ENCODE measurements at regions not wholly inside any gene's neighbourhood (a gene's known extent, or its start where the extent isn't known, plus 50 kb on each side); places are given as distances from the start of the nearest gene placed in this dataset.
"Not testable (repeated sequence)": the region's sequence is repeated elsewhere in the genome, so short reads cannot be mapped to it uniquely, and the experiment has no call there.

DNA sequence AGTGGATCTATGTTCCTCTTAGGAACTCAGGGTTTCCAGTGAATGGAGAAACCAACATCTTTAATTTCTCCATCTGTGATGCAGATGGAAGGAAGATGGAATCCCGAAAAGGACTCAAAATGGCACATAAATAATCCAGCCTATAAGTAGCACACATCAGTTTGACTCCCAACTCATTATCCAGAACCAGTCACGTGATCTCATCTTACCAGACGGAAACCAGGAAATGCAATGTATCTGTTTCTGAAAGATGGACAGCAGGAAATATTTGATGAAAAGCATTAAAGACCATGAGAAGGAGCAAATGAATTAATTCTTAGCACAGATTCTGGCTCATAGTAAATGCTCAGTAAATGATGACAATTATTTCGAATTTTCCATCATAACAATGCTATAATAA is 443.1 kb upstream of the FMR1 start:
- DNase-seq (ENCODE audit: low read depth in 2 of 2) = no peak

DNA sequence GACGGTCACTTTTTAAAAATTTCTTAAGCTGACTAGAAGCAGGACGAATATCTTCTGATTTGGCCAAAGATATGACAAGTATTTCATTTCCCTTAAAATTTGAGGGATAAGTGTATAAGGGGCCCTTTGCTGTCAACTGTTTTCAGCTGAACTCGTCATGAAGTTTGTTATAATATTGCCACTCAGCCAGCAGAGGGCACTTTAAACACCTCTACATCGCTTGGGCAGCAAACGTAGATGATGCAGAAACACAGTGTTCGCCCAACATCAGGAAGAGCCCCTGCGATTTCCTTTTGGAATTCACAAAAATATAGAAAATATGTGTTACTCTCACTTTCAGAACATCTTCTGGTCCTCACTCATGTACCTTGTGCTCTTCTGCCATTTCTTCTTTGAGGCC is 435.7 kb upstream of the FMR1 start:
- no peak for DNase-seq (ENCODE audit: low read depth in 2 of 2)

DNA sequence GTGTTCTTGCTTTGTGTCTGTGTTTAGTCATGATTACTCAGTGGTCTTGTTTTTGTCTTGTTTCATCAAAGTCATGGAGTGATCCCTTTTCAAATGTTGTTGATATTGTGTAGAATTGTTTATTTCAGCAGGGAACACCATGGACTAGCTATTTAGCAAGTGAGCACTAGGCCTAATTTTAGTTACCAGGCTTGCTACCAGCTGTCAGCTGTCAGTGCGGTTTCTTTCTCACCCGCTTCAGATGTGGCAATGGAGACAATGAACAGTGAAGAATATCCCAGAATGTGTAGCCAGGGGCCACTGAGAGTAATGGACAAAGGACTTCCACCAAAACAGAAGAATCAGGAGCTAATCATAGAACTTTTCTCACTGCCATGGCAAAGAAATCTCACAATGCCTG is 432.8 kb upstream of the FMR1 start:
- no peak for DNase-seq (ENCODE audit: low read depth in 2 of 2)

GRCh38 chrX:147485207-147485606 is 426.5 kb upstream of the FMR1 start:
- no peak for DNase-seq (ENCODE audit: low read depth in 2 of 2)

DNA sequence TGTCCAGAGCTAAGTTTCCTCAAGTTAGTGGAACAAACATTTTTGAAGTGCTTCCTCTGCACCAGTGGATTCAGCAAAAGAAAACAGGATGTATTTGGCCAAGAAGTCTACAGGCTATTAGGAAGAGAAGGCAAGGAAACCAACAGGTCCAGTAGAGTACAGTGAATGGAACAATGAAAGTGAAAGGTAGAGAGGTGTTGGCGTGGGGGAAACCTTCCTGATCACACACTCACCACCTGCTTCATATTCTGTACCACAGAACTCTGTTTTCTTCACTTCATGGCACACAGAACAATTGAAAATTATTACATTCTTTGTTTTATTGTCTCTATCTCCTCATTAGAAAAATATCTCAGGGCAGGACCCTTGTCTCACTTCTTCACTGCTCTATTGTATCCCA is 417.4 kb upstream of the FMR1 start:
- no peak for DNase-seq (ENCODE audit: low read depth in 2 of 2)

- no peak for DNase-seq (ENCODE audit: low read depth in 2 of 2)
These were observed 412.9 kb upstream of the FMR1 start for GRCh38 chrX:147498796-147499195.

GRCh38 chrX:147522981-147523380 is 388.7 kb upstream of the FMR1 start:
- no peak for DNase-seq (ENCODE audit: low read depth in 2 of 2)

GRCh38 chrX:147533426-147533825 is 378.3 kb upstream of the FMR1 start:
- no peak for DNase-seq (ENCODE audit: low read depth in 2 of 2)

DNA sequence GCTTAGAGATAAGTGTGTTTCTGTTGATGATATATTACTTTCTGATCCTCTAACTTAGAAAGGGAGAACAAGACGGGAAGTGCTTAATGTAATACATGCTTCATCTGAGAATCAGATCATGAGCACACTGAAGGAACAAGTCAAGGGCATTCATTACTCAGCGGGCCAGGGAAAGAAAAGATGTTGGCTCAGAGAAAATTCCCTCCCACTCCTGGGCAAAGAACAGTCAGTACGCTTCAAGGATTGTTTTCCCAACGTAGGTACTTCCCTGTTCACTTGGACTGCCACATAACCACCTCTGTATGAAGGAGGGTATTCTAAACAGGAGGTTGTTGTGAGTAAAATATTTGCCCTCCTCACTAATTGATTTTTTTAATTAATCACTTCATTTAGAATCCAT is 374.5 kb upstream of the FMR1 start:
- DNase-seq (ENCODE audit: low read depth in 2 of 2) = no peak

DNA sequence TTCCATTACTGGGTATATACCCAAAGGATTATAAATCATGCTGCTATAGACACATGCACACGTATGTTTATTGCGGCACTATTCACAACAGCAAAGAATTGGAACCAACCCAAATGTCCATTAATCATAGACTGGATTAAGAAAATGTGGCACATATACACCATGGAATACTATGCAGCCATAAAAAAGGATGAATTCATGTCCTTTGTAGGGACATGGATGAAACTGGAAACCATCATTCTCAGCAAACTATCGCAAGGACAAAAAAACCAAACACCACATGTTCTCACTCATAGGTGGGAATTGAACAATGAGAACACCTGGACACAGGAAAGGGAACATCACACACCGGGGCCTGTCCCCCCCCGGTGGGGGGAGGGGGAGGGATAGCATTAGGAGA is 363.7 kb upstream of the FMR1 start:
- not testable (repeated sequence) for DNase-seq (ENCODE audit: low read depth in 2 of 2)

- DNase-seq (ENCODE audit: low read depth in 2 of 2) = no peak
These were observed 361.5 kb upstream of the FMR1 start for GRCh38 chrX:147550217-147550616.

- DNase-seq (ENCODE audit: low read depth in 2 of 2) = no peak
These were observed 352.5 kb upstream of the FMR1 start for GRCh38 chrX:147559191-147559590.

GRCh38 chrX:147565237-147565636 is 346.5 kb upstream of the FMR1 start:
- DNase-seq (ENCODE audit: low read depth in 2 of 2) = peak; percentile 5

DNA sequence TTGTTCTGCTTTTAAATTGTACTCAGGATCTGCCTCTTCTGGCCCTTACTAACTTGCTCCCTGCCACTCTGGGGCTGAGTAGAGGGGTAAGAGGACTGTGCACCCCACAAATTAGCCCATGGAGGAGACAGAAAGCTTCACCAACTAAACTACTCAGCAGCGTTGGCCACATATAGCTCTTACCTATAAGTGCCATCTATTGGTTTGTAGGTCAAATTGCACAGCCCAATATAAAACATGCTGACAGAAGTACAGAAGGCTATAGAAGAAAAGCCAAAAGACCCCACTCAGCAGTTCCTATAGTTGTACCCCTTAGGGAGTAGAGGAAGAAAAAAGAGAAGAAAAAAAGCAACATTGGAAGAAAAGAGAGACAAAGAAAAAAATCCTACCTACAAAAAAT is 341.2 kb upstream of the FMR1 start:
- no peak for DNase-seq (ENCODE audit: low read depth in 2 of 2)

GRCh38 chrX:147573266-147573665 is 338.5 kb upstream of the FMR1 start:
- no peak for DNase-seq (ENCODE audit: low read depth in 2 of 2)

DNA sequence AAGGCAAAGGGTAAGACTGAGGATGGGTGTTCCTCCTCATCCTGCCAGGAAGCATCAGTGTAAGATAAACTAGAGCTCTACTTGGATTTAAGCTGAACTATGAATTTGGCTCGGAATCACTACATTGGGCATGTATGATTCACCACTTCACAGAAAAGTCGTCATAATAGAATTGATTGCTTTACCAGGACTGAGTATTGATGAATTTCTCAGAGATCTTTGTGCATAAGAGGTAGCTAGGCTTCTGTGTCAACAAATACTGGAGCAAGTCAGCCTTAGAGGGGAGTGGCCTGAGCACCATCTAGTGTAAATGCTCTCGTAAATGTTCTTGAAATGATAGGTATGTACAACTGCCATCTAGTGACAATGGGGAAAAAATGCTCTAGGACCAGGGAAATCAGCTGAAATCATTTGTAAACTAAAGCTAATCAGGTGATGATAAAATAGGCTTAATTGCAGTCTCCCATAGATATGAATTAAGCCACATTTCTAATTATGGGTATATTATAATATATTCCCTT is 309.5 kb upstream of the FMR1 start:
- no peak for DNase-seq (ENCODE audit: low read depth in 2 of 2)

DNA sequence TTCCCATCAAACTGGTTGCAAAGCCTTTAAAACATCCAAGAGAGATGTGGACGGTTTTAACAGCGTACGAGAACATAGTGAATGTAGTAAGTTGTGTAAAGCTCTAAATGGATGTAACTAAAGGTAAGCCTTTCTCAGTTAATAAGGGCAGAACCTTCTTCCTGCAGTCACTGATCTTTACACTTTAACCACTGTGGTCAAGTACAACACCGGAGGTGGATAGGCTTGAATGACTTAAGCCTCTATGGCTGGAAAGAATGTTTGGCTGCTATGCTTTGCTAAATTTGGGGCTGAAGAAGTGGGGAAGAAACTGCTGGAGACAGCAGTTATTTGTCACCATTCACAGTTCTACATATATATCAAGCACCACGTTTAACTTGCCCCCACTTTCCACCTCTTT is 285.1 kb upstream of the FMR1 start:
- no peak for DNase-seq (ENCODE audit: low read depth in 2 of 2)

GRCh38 chrX:147635186-147635585 is 276.5 kb upstream of the FMR1 start:
- DNase-seq (ENCODE audit: low read depth in 2 of 2) = no peak

GRCh38 chrX:147637190-147637589 is 274.5 kb upstream of the FMR1 start:
- no peak for DNase-seq (ENCODE audit: low read depth in 2 of 2)

- no peak for DNase-seq (ENCODE audit: low read depth in 2 of 2)
These were observed 264.6 kb upstream of the FMR1 start for GRCh38 chrX:147646949-147647723.

DNA sequence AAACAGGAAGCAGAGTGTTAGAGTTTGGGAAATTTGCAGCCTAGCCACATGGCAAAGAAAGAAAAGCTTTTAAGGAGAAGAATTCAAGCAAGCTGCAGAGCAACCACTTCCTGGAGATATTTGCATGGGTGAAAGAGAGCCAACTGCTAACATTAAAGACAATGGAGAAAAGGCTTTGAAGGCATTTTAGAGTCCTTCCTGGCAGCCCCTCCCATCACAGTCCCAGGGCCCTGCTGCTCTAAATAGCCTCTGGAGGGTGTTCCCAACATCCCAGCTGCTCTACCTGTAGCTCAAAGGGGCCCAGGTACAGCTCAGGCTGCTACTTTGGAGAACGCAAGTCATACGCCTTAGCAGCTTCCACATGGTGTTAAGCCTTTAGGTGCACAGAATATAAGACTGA is 235.9 kb upstream of the FMR1 start:
- DNase-seq (ENCODE audit: low read depth in 2 of 2) = no peak

DNA sequence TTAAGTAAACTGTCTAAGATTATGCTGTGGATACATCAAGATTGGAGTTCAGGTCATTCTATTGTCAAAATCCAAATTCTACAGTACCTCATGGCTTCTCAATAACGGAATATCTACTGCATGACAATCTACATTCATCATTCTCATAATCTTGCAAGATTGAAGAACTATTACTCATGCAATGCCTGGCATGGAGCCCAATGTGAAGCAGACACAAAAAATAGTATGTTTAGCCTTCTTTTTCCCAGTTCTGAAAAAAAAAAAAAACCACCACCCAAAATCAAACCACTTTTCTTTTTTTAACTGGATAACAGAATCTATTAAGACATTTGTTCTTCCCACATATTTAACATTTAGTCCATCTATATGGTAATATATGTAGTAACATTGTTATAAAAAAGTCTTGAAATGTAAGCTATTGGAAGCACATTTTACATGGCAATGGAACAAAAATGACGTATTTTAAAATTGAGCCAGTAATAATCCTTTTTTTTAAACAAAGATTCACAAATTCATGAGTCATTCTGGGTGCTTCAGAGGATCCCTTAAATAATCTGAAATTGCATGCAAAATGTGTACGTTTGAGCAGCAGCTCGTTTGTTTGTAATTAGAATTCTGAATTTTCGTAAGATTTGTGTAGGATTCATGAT is 232.2 kb upstream of the FMR1 start:
- DNase-seq (ENCODE audit: low read depth in 2 of 2) = no peak

DNA sequence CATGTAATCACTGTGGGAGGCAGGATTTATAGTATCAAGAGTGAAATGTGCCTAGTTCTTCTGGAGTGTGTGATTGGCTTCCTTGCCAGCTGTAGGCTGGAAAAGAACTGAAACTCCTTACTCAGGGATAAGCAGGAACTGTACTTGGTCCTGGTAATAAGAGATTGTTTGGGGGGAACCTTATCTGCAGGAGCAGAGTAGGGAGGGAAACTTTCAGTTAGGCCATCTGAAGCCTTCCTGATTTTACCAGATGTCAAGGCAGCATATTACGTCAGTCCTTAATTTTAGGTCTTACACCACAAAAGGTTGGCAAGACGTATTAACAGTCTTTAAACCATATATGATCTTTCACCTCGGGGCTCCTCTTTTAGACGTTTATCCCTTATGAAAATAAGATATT is 231.5 kb upstream of the FMR1 start:
- DNase-seq (ENCODE audit: low read depth in 2 of 2) = no peak
